ENCODE measurements at regions not wholly inside any gene's neighbourhood (a gene's known extent, or its start where the extent isn't known, plus 50 kb on each side); places are given as distances from the start of the nearest gene placed in this dataset.
"Not testable (repeated sequence)": the region's sequence is repeated elsewhere in the genome, so short reads cannot be mapped to it uniquely, and the experiment has no call there.

DNA sequence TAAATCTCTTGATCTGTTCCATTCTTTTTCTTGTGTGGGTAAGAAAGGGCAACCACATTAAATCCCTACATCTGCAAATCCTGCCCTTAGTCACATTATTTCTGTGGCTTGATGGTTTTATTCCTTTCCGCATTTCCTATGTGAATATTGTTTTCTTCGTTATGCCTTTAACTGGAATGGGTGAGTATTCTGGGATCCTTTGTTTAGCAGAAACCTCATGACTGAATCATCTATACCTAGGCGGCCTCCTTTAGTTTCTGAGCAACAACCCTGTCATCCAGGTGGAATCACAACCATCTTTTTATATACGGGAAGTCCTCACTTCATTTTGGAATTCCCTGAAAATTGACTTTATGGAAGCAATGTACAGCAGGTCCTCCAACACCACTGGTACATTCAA lies 409.5 kb downstream of the DIRAS2 start:
- TF ChIP-seq, protein P1, sequence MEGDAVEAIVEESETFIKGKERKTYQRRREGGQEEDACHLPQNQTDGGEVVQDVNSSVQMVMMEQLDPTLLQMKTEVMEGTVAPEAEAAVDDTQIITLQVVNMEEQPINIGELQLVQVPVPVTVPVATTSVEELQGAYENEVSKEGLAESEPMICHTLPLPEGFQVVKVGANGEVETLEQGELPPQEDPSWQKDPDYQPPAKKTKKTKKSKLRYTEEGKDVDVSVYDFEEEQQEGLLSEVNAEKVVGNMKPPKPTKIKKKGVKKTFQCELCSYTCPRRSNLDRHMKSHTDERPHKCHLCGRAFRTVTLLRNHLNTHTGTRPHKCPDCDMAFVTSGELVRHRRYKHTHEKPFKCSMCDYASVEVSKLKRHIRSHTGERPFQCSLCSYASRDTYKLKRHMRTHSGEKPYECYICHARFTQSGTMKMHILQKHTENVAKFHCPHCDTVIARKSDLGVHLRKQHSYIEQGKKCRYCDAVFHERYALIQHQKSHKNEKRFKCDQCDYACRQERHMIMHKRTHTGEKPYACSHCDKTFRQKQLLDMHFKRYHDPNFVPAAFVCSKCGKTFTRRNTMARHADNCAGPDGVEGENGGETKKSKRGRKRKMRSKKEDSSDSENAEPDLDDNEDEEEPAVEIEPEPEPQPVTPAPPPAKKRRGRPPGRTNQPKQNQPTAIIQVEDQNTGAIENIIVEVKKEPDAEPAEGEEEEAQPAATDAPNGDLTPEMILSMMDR (IDR thresholded peaks at IDR 0.05): not testable (repeated sequence)
- not testable (repeated sequence) for TF ChIP-seq POLR2A (IDR thresholded peaks at IDR 0.05)

Data from testis (tissue), 2 donors.